ENCODE measurements at regions not wholly inside any gene's neighbourhood (a gene's known extent, or its start where the extent isn't known, plus 50 kb on each side); places are given as distances from the start of the nearest gene placed in this dataset.

DNA sequence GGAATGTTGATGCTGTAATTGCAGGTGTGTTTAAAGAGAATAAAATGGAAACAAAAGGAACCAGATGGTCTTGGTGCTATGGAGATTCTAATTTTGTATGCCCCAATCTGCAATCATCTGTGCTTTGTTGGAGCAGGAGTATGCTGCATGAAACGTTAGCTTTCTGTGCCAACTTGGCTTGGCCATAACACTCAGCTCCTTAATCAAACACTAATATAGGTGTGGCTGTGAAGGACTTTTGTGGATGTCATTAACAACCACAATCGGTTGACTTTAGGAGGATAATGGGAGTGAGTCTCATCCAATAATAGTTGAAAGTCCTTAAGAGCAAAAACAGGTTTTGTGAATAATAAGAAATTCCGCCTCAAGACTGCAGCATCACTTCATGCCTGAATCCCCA lies 399.2 kb downstream of the NLGN4X start:
- DNase-seq = no peak

DNA sequence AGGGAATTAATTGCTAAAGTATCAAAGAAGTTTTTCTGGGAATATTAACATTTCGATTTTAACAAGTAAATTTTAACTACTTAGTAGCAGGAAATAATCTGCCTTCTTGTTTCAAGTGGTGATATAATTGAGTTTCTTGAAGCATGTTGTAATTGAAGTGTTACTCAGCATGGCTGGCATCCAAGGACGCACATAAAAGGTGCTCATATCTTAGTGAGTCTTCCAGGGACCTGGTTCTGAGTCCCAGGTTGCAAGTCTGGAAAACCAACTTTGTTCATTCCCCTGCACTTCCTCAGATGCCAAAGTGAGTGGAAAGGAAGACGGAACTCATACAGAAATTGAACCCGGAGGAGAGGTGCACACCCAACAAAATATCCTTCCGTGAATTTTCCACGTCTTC lies 399.6 kb downstream of the NLGN4X start:
- DNase-seq = no peak

DNA sequence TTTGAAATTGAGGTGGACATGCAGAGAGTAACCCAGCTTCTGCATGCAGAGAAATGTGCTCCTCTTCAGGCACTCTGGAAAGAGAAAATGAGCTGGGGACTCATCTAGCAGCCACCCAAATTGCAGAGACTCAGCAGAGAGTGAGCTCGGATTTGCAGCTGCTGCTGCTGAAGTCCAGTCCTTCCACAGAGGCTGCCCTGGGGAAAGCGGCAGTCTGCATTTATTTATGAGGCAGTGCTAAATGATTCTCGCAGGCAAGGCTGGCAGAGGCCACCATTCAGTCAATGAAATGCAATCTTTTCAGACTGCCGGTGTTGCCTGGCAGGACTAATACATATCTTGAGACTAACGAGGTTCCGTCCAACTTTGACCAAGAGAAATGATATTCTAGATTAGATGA lies 404.8 kb downstream of the NLGN4X start:
- DNase-seq = no peak

DNA sequence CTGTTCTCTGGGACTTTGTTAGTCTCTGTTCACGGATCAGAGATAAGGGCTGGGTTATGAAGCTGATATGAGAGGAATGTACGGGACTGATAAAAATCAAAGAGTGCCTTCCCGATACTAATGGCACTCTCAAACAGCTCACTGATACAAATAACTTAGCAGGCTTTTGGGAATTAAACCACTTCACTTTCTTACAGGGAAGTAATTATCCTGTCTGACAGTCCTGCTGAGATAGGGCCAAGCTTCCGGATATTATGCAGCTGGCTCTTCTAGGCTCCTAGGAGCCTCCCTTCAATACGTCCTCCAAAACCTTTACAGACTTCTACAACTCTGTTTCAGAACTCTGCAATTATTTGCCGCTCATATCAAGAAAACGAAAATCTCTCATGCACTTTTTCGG lies 418.0 kb downstream of the NLGN4X start:
- DNase-seq = no peak

DNA sequence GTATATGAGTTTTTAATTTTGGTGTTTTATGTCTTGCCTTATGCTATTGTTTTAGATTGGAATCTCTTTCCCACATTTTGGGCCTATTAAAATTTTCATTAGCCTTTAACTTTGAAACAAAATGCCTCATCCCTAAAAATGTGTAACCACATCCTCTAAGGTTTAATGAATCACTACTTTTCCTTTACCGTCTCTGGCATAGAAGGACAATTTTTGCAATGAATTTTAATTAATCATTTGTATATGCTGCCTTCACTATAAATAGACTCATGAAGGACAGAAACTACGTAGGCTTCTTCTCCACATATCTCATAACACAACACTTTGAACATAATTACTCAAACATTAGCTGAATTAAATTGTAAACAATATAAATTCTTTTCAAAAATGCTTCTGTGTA lies 421.5 kb downstream of the NLGN4X start:
- no peak for DNase-seq

DNA sequence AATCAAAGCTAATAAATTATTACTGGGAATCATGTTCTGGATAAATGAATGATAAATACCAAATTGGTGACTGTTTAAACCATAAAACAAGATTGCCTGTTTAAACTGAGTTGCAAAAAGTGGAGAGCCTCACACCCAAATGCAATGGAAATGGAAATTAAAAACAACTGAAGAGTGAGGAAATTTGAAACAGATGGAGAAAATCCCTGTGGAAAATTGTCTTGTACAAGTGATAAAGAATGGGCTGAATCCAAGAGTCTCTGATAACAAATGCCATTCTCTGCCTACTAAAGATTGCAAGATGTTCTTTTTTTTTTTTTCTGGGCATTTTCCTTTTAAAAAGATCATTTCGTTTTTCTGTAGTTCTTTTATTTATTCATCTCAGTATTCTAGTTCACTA lies 426.3 kb downstream of the NLGN4X start:
- DNase-seq = no peak

DNA sequence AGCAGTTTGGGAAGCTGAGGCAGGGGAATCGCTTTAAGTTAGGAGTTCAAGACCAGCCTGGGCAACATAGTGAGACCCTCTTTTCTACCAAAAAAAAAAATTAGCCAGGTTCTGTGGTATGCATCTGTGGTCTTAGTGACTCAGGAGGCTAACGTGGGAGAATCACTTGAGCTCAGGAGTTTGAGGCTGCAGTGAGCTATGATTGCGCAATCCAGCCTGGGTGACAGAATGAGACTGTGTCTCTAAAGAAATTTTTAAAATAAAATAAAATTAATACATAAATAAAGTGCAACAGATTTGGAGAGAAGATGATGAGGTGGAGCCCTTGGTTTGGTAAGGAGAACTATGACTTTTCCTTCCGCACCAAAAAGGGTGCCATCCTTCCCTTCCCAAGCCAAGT lies 436.9 kb downstream of the NLGN4X start:
- no peak for DNase-seq

DNA sequence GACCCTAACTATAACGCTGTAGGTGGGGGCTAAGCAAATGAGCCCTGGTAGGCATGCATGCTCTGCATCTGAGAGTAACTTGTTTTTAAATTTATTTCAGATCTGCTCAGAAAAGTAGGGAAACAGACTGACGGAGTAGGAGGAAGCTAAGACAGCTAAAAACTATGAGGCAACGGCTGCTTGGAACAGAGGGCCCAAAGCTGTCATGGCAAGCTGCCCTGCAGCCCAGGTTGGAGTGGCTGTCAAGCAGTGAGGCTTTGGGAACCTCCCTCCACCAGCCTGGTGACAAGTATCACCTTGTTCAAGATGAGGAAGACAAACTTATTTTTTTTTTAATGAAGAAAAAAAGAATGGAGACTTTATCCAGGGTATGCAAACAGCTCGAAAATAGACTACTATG lies 439.8 kb downstream of the NLGN4X start:
- no peak for DNase-seq

DNA sequence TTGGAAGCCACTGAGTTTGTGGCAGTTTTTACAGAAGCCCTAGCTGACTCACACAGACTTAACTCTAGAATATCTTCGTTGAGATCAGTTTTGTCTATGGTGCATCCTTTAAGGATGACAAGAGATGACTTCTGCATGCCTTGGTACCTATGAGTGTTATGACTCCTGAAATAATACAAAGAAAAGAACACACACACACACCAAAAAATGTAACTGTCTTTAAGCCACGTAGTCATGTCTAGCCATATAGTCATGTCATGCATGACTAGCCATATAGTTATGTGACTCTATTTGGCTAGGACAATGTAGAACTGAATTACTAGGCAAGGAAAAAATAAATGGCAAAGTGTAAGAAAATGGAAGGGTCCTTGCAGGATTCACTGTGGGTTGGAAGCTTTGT lies 447.8 kb downstream of the NLGN4X start:
- no peak for DNase-seq

DNA sequence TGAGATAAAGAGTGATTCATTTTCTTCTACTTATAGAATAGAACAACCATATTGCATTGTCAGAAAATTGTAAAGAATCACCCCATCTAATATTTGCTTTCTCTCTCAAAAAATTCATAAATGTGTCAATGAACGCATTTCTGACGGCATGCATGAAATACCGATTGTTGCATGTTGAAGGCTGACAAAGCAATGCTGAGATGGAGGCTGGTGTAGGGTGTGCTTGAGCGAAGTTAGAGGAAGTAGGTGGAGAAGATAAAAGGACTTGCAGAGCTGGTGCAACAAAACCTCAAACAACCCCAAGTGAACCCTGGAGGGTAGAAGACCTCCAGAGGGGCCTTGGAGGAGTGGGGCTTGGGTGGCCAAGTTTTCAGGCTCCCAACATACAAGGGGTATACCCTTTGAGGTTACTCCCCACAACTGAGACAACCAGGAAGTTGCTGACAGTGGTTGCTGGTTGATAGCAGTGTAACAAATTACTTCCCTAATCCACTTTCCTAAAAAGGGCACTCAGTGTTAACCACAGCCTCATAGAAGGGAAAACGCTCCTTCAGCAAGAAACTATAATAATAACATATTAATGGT lies 452.7 kb downstream of the NLGN4X start:
- no peak for DNase-seq

DNA sequence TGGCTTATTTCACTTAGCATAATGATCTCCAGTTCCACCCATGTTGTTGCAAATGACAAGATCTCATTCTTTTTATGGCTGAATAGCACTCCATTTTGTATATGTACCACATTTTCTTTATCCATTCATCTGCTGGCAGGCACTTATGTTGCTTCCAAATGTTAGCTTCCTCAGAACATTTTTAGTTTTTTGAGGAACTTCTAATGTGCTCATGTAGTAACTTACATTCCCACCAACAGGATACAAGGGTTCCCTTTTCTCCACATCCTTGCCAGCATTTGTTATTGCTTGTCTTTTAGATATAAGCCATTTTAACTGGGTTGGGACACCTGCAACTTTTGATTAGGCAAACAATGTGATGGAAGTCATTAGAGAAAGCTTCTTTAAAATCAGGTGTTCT lies 454.2 kb downstream of the NLGN4X start:
- DNase-seq = no peak

DNA sequence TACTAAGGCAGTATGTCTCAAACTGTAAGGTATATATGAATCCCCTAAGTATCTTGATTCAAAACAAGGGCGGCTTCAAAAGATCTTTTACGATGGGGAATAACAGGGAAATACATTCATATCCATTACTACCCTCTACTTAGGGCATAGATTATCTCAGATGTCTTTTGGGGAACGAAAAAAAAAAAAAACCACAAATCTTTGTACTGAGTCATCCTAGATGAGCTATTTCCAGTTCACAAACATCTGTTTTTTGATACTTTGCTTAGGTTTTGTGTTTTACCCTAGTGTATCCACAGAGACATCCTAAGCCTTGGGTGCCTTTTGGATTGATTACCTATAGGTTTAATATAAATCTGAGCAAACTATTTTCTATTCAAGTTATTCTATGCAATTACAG lies 457.2 kb downstream of the NLGN4X start:
- no peak for DNase-seq

DNA sequence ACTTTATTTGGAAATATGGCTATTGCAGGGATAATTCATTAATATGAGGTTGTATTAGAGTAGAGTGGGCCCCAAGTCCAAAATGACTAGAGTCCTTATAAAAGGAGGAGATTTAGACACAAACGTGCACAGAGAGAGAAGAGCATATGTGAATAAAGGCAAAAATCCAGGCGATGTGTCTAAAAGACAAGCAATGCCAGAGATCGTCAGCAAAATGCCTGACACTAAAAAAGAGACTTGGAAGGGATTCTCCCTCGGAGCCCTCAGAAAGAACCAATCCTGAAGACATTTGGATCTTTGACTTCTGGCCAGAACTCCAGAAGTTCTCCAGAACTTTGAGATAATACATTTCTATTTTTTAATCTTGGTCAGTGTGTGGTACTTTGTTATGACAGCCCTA lies 472.1 kb downstream of the NLGN4X start:
- no peak for DNase-seq

DNA sequence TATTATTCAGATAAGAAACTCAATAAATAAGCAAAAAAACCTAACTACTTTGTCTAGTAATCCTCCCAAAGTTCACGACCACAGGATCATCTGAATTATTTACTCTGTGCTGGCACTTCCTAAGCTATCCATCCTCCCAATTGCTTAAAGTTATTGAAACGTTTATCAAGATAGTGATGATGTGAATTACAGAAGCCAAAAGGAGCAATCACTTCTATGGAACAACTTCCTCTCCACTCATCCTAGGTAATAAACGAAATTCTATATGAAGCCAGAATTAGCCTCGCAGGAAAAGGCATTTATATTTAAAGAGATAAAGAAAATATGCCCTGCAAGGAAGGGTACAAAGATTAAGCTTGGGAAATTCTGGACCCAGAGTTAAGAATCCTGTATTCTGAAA lies 475.4 kb downstream of the NLGN4X start:
- no peak for DNase-seq

DNA sequence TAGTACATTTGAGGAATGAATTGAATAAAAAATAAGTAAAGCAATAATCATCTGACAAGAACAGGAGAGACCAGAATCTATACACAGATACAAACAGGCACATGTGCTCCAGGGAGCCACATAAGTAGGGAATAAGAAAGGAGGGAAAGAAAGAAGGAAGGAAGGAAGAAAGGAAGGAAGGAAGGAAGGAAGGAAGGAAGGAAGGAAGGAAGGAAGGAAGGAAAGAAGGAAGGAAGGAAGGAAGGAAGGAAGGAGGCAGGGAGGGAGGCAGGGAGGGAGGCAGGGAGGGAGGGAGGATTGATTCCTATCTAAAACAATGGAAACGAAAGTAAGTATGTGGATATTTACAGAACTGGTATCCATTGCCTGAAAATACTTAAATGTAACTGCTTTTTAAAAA lies 475.8 kb downstream of the NLGN4X start:
- DNase-seq = no peak

DNA sequence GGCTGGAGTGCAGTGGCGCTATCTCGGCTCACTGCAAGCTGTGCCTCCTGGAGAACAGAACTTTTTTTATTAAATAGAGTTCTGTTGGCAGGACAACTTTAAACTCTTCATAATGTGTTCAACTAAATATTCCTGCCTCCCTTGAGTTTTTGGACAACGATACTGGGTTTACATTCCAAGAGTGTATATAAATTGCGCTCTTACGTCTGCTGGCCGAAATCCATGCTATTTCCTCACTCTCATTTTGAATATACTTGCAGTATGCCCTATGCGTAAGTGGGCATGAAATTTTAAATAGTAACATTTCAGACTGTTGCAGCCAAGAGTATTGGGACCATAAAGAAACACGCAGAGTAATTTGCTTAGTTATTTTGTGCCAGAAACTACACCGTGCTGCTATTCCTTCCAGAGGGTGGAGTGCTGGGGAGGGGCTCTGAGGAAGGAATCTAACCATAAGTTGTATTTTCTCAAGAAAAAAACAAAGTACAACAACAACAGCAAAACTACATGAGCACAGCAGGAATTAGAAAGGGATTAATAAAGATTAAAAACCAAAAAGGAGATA lies 480.0 kb downstream of the NLGN4X start:
- no peak for DNase-seq

DNA sequence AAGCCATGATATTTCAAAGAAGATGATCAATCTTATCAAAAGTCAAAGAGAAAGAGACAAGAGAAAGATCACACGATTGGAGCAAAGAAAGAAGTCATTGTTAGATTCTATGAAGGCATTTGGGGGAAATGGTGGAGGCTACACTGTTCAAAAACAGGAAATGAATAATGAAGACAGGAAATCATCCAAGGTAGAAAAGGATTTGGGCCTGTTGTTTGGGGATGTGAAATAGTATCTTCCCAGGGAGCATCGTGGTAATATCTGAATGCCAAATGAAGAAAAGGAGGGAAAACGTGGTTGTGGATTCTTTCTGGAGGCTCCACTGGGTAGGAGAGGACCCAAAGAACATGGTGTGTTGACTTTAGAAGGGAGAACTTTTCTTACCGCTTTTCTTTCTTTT lies 482.4 kb downstream of the NLGN4X start:
- DNase-seq = no peak

DNA sequence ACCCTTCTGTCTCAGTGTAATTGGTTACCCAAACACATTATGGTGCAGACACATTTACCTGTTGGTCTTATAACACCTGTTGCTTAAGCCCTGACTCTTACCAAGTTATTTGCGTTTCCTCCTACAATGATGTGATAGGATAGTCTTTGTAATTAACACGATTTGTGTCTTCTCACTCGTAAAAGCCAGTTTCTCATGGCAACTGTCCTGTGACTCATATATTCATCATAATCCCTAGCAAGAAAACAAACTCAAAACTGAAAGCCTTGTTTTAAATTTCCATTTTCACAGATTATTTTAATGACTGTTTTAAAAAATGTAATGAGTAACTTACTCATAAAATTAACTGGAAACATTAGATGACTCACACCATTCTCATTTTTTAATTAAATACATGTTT lies 495.2 kb downstream of the NLGN4X start:
- no peak for DNase-seq

DNA sequence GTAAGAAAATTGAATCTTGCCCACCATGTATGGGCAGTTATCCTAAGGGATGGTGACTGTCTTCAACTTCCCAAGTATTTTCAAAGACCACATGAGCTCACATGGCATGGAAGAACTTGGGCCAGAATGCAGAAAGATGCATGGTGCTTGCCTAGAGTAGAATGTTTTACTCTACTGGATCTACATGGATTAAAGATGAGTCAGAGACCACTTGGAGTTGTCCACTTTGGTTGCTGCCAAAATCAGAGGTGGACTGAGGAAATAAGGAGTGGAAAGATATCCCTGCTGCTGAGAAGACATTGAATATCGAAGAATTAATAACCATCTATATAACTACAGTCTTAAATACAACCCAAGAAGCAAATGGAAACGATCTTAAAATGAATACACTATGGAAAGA lies 498.1 kb downstream of the NLGN4X start:
- DNase-seq = no peak

DNA sequence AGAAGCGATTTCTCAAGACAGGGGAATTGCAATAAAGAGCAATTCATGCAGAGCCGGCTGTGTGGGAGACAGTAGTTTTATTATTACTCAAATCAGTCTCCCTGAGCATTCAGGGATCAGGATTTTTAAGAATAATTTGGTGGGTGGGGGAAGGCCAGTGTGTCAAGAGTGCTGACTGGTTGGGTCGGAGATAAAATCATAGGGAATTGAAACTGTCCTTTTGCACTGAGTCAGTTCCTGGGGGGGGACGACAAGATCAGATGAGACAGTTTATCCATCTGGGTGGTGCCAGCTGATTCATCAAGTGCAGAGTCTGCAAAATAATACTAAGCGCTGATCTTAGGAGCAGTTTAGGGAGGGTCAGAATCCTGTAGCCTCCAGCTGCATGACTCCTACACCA lies 502.4 kb downstream of the NLGN4X start:
- no peak for DNase-seq

DNA sequence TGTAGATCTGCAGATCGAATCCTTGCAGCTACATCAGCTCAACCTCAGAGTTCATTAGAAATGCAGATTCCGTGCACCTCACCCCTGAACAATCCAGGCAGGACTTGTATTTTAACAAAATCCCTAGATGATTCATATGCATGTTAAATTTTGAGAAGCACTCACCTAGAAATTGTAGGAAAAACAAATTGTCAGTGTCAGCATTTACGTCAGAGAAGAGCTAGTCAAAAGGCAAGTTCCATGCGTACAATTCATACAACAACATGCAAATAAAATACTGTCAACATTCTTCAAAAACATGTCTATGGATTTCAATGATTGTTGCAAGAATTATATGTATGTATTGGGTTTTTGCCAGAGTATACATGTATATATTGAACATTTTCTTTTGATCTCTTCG lies 504.5 kb downstream of the NLGN4X start:
- no peak for DNase-seq

DNA sequence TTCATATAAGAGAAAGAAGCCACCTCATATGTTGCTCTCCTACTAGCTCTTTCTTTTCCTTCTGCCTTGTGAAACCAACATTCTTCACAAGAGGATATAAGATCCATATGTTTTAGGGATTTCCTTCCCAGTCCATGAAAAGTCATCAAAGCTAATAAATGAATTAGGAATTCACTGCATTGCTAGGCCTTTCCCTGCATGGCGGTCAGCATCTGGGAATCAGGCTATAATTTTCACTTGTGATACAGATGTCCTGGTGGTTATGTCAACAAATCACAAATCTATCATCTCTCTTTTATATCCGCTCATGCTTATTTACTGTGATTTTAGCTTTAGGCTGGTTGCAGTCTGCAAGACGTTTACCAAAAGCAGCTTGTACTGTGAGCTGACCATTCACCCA lies 510.0 kb downstream of the NLGN4X start:
- DNase-seq = no peak

DNA sequence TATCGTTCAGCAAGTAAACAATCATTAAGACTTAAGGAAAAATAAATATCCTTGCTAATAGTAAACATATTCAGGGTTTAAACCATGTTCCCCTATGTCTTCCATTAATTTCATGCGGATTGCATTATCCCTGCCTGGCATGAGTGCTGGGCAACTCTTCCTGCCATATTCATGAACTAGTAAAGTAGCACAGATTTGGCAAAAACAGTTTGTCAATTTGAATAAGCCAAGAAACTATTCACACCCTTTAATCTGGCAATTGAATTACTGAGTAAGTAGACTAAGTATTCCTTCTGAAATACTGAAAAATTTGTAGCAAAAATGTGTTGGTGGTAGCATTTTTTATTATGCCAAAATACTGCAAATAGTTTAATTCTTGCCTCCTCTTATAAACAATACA lies 512.0 kb downstream of the NLGN4X start:
- DNase-seq = no peak

DNA sequence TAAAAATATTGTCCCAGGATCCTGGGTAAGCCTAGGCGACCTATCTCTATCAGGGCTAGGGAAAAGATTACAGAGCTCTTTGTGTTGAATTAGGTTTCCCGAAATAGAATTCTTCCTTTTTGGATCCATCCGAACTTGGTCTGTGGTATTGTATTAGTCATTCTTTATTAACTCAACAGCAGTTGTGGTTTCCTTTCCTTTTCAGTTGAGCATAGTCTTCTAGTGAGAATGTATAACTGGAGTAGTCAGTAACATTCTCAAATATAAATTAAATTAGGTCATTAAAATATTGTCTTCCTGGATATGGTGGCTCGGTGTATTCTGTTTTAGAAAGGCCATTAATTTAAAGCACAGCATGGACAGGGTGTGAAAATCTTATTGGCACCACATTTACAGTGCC lies 520.4 kb downstream of the NLGN4X start:
- no peak for DNase-seq

DNA sequence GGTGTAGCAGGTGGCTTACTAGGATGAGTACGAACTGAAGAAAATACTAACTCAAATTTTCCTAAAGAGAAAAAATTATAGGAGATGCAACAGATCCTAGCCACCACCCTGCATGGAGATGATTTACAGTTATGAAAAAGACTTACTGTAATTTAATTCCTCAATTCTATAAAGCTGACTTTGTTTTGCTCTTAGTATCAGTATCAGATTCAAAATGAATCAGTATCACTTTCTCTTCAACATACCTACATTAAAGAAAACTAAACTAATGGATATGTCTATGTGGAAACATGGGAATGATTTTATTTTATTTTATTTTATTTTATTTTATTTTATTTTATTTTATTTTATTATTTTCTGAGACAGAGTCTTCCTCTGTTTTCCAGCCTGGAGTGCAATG lies 525.8 kb downstream of the NLGN4X start:
- no peak for DNase-seq

DNA sequence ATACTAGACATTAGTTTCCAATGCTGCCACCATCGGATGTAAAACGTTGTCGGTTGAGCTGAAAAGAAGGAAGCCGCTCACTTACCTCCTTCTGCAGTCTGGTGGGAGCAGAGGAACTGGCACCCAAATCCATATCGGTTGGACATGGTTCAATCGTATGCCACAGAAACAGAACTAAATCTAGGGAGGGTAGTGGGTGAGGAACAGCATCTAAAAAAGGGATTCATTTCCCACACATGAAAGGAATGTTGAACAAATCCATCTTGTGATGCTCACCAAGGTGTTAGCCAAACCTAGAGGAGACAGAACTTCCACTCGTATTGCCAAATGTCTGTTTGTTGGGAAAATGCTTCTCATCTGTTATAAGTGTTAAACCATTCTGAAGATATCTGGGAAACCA lies 532.7 kb downstream of the NLGN4X start:
- DNase-seq = no peak
